ENCODE measurements at regions not wholly inside any gene's neighbourhood (a gene's known extent, or its start where the extent isn't known, plus 50 kb on each side); places are given as distances from the start of the nearest gene placed in this dataset.
A peak's percentile ranks its signal among the peaks of the same experiment; 100 is the strongest.
"Not testable (repeated sequence)": the region's sequence is repeated elsewhere in the genome, so short reads cannot be mapped to it uniquely, and the experiment has no call there.

- DNase-seq = not testable (repeated sequence)
Measured at GRCh38 chr6:16039892-16040627, 88.8 kb upstream of the MYLIP start.

GRCh38 chr6:16038938-16039337, 89.9 kb upstream of the MYLIP start:
- DNase-seq = no peak

- DNase-seq = no peak
Measured at GRCh38 chr6:16035488-16036080, 93.3 kb upstream of the MYLIP start.

- DNase-seq = no peak
Measured at GRCh38 chr6:16033214-16033613, 95.7 kb upstream of the MYLIP start.

GRCh38 chr6:16031278-16031981, 97.5 kb upstream of the MYLIP start:
- no peak for DNase-seq

- no peak for DNase-seq
Measured at GRCh38 chr6:16028966-16029365, 99.9 kb upstream of the MYLIP start.

GRCh38 chr6:16020259-16020658, 108.6 kb upstream of the MYLIP start:
- DNase-seq = no peak

GRCh38 chr6:16019462-16019861, 109.4 kb upstream of the MYLIP start:
- DNase-seq = no peak

GRCh38 chr6:16018626-16019025, 110.3 kb upstream of the MYLIP start:
- DNase-seq = no peak

- DNase-seq = not testable (repeated sequence)
Measured at GRCh38 chr6:16014325-16014724, 114.6 kb upstream of the MYLIP start.

GRCh38 chr6:16007146-16007545, 121.7 kb upstream of the MYLIP start:
- DNase-seq = peak; percentile 55

GRCh38 chr6:16006681-16007080, 122.2 kb upstream of the MYLIP start:
- no peak for DNase-seq

GRCh38 chr6:16004934-16005679, 123.8 kb upstream of the MYLIP start:
- peak; percentile 91 for DNase-seq

- DNase-seq = no peak
Measured at GRCh38 chr6:16003197-16003491, 125.7 kb upstream of the MYLIP start.

- no peak for DNase-seq
Measured at GRCh38 chr6:16002332-16003196, 126.3 kb upstream of the MYLIP start.

- no peak for DNase-seq
Measured at GRCh38 chr6:16001158-16001557, 127.7 kb upstream of the MYLIP start.

- DNase-seq = no peak
Measured at GRCh38 chr6:15999201-15999600, 129.7 kb upstream of the MYLIP start.

- peak; percentile 55 for DNase-seq
Measured at GRCh38 chr6:15997586-15998388, 131.1 kb upstream of the MYLIP start.

GRCh38 chr6:15996030-15996429, 132.9 kb upstream of the MYLIP start:
- peak; percentile 17 for DNase-seq

GRCh38 chr6:15995493-15995892, 133.4 kb upstream of the MYLIP start:
- DNase-seq = no peak

- DNase-seq = no peak
Measured at GRCh38 chr6:15994814-15995459, 133.9 kb upstream of the MYLIP start.
